ENCODE measurements at regions not wholly inside any gene's neighbourhood (a gene's known extent, or its start where the extent isn't known, plus 50 kb on each side); places are given as distances from the start of the nearest gene placed in this dataset.
"Not testable (repeated sequence)": the region's sequence is repeated elsewhere in the genome, so short reads cannot be mapped to it uniquely, and the experiment has no call there.

DNA sequence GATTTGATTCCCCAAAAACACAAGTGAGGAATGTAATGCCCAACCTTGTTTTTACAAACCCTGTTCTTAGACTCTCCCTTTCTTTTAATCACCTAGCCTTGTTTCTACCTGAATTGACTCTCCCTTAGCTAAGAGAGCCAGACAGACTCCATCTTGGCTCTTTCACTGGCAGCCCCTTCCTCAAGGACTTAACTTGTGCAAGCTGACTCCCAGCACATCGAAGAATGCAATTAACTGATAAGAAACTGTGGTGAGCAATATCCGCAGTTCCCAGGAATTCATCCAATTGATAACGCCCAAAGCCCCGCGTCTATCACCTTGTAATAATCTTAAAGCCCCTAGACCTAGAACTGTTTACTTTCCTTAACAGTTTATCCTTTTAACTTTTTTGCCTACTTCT is 120.2 kb upstream of the DEFB108B start:
- TF ChIP-seq, protein P1, sequence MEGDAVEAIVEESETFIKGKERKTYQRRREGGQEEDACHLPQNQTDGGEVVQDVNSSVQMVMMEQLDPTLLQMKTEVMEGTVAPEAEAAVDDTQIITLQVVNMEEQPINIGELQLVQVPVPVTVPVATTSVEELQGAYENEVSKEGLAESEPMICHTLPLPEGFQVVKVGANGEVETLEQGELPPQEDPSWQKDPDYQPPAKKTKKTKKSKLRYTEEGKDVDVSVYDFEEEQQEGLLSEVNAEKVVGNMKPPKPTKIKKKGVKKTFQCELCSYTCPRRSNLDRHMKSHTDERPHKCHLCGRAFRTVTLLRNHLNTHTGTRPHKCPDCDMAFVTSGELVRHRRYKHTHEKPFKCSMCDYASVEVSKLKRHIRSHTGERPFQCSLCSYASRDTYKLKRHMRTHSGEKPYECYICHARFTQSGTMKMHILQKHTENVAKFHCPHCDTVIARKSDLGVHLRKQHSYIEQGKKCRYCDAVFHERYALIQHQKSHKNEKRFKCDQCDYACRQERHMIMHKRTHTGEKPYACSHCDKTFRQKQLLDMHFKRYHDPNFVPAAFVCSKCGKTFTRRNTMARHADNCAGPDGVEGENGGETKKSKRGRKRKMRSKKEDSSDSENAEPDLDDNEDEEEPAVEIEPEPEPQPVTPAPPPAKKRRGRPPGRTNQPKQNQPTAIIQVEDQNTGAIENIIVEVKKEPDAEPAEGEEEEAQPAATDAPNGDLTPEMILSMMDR (optimal IDR thresholded peaks at IDR 0.05 in 1 of 3, IDR thresholded peaks at IDR 0.05 in 1 of 3, conservative IDR thresholded peaks at IDR 0.05 in 1 of 3; ENCODE audit: extremely low read depth in 1 of 3, insufficient read depth in 2 of 3, low read length in 3 of 3) = not testable (repeated sequence)
- not testable (repeated sequence) for TF ChIP-seq EZH2 (IDR thresholded peaks at IDR 0.05; ENCODE audit: low read length)
